ENCODE measurements at regions not wholly inside any gene's neighbourhood (a gene's known extent, or its start where the extent isn't known, plus 50 kb on each side); places are given as distances from the start of the nearest gene placed in this dataset.

GRCh38 chr13:40302351-40302750 lies 364.1 kb downstream of the FOXO1 start:
- Histone ChIP-seq H3K36me3 (ENCODE audit: control insufficient read depth, insufficient read depth, low read length) (no peaks in the 10 kb centered on the region), H3K4me1 (ENCODE audit: control insufficient read depth, insufficient read depth, low read length) (no peaks in the 10 kb centered on the region), H3K4me3 (ENCODE audit: low read depth, low read length) (no peak overlapping the region), H3K27me3 (ENCODE audit: control insufficient read depth, insufficient read depth, low read length) (no peaks in the 10 kb centered on the region), H3K9me3 (ENCODE audit: control insufficient read depth, insufficient read depth, low read length) (peaks cover 6% of the 10 kb centered on the region), H3K27ac (ENCODE audit: low read depth, low read length) (no peak overlapping the region)
- DNase-seq (ENCODE audit: low read depth in 4 of 6, low spot score in 6 of 6): no peak

DNA sequence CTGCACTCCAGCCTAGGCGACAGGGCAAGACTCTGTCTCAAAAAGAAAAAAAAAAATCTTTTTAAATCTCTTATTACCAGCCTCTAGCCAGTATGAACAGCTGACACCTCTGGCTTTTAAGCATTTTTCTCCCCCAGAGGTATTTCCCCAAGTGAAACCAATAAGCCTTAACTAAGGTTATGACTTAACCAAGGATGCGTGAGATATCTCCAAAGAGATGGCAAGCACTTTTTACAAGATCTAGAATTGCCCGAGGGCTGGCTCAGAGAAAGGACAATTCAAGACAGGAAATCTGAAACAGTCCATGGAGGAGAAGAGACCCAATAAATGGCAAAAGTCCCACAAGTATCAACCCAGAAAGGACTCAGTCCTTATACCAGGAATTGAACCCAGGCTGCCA lies 362.1 kb downstream of the FOXO1 start:
- Histone ChIP-seq H3K36me3 (ENCODE audit: control insufficient read depth, insufficient read depth, low read length) (no peaks in the 10 kb centered on the region), H3K9me3 (ENCODE audit: control insufficient read depth, insufficient read depth, low read length) (peaks cover 6% of the 10 kb centered on the region), H3K27ac (ENCODE audit: low read depth, low read length) (no peak overlapping the region), H3K4me1 (ENCODE audit: control insufficient read depth, insufficient read depth, low read length) (no peaks in the 10 kb centered on the region), H3K27me3 (ENCODE audit: control insufficient read depth, insufficient read depth, low read length) (no peaks in the 10 kb centered on the region), H3K4me3 (ENCODE audit: low read depth, low read length) (no peak overlapping the region)
- DNase-seq (ENCODE audit: low read depth in 4 of 6, low spot score in 6 of 6): no peak
- WGBS (ENCODE audit: insufficient coverage): no CpG with 5 or more reads among the region's 3 CpGs

DNA sequence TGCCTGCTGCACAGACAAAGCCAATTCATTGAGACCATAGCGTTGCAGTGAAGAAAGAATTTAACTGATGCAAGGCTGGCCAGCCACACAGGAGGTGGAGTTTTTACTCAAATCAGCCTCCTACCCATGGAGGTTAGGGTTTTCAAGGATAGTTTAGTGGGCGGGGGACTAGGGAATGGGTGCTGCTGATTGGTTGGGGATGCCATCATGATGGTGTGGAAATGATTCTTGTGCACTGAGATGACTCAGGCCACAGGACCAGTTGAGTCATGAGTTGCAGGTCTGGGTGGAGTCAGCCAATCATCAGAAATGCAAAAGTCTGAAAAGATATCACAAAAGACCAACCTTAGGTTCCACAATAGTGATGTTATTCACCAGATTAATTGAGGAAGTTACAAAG lies 359.6 kb downstream of the FOXO1 start:
- Histone ChIP-seq H3K9me3 (ENCODE audit: control insufficient read depth, insufficient read depth, low read length) (peaks cover 6% of the 10 kb centered on the region), H3K27me3 (ENCODE audit: control insufficient read depth, insufficient read depth, low read length) (no peaks in the 10 kb centered on the region), H3K4me1 (ENCODE audit: control insufficient read depth, insufficient read depth, low read length) (no peaks in the 10 kb centered on the region), H3K27ac (ENCODE audit: low read depth, low read length) (no peak overlapping the region), H3K4me3 (ENCODE audit: low read depth, low read length) (no peak overlapping the region), H3K36me3 (ENCODE audit: control insufficient read depth, insufficient read depth, low read length) (no peaks in the 10 kb centered on the region)
- DNase-seq (ENCODE audit: low read depth in 4 of 6, low spot score in 6 of 6): no peak
- 100% methylated on average over 1 of the region's 2 CpGs for WGBS (ENCODE audit: insufficient coverage)

- Histone ChIP-seq H3K36me3 (ENCODE audit: control insufficient read depth, insufficient read depth, low read length) (no peaks in the 10 kb centered on the region), H3K4me3 (ENCODE audit: low read depth, low read length) (no peak overlapping the region), H3K9me3 (ENCODE audit: control insufficient read depth, insufficient read depth, low read length) (no peaks in the 10 kb centered on the region), H3K27me3 (ENCODE audit: control insufficient read depth, insufficient read depth, low read length) (no peaks in the 10 kb centered on the region), H3K27ac (ENCODE audit: low read depth, low read length) (no peak overlapping the region), H3K4me1 (ENCODE audit: control insufficient read depth, insufficient read depth, low read length) (no peaks in the 10 kb centered on the region)
- WGBS (ENCODE audit: insufficient coverage): 80% methylated on average over 1 of the region's 3 CpGs
- no peak for DNase-seq (ENCODE audit: low read depth in 4 of 6, low spot score in 6 of 6)
These were observed 356.6 kb downstream of the FOXO1 start for GRCh38 chr13:40309881-40310280.

DNA sequence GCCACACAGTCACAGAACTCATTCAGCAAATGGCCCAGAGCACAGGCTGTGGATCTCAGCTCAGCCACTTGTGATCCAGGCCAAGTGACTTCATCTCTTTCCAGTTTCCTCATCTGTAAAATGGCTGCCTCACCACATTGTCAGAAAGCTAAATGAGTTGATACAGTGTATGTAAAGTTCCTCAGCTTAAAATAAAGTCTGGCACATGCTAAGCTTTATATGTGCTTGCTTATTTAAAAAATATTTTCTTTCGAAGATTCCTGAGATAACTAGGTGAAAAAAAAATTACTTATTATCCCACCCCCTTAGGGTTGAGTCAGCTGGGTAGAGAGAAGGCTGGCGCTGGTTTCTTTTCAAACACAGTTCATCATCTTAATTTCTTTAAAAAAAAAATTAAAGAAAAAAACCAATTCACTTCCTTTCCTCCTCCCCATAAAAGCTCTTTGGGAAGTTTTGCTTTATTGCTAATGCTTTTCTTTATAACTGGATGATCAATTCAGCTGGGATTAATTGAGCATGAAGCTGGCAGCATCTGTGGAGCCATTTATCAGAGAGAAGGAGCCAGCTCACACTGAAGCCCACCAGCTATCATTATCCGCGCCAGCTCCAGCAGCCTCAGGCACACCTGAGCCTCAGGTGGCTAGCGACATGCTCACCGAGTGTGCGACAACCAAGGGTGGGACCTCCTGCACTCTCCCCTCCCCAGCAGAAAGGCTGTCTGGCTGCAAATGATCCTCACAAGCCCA lies 354.9 kb downstream of the FOXO1 start:
- WGBS (ENCODE audit: insufficient coverage): 67% methylated on average over 5 of the region's 7 CpGs
- H3K36me3 ChIP-seq (ENCODE audit: control insufficient read depth, insufficient read depth, low read length): no peaks in the 10 kb centered on the region
- H3K9me3 ChIP-seq (ENCODE audit: control insufficient read depth, insufficient read depth, low read length): no peaks in the 10 kb centered on the region
- no peak overlapping the region for H3K27ac ChIP-seq (ENCODE audit: low read depth, low read length)
- no peak overlapping the region for H3K4me3 ChIP-seq (ENCODE audit: low read depth, low read length)
- no peaks in the 10 kb centered on the region for H3K4me1 ChIP-seq (ENCODE audit: control insufficient read depth, insufficient read depth, low read length)
- DNase-seq (ENCODE audit: low read depth in 4 of 6, low spot score in 6 of 6): peak in 1 of 6 donors; percentile 88
- no peaks in the 10 kb centered on the region for H3K27me3 ChIP-seq (ENCODE audit: control insufficient read depth, insufficient read depth, low read length)

GRCh38 chr13:40313269-40314200 lies 352.9 kb downstream of the FOXO1 start:
- no peaks in the 10 kb centered on the region for H3K9me3 ChIP-seq (ENCODE audit: control insufficient read depth, insufficient read depth, low read length)
- H3K36me3 ChIP-seq (ENCODE audit: control insufficient read depth, insufficient read depth, low read length): no peaks in the 10 kb centered on the region

GRCh38 chr13:40315416-40316064 lies 350.9 kb downstream of the FOXO1 start:
- Histone ChIP-seq H3K4me3 (ENCODE audit: low read depth, low read length) (no peak overlapping the region), H3K4me1 (ENCODE audit: control insufficient read depth, insufficient read depth, low read length) (no peaks in the 10 kb centered on the region), H3K27me3 (ENCODE audit: control insufficient read depth, insufficient read depth, low read length) (no peaks in the 10 kb centered on the region), H3K9me3 (ENCODE audit: control insufficient read depth, insufficient read depth, low read length) (no peaks in the 10 kb centered on the region), H3K36me3 (ENCODE audit: control insufficient read depth, insufficient read depth, low read length) (no peaks in the 10 kb centered on the region), H3K27ac (ENCODE audit: low read depth, low read length) (no peak overlapping the region)
- DNase-seq (ENCODE audit: low read depth in 4 of 6, low spot score in 6 of 6): no peak
- WGBS (ENCODE audit: insufficient coverage): 85% methylated on average over 5 of the region's 10 CpGs

More at GRCh38 chr13:40313269-40314200, 352.9 kb downstream of the FOXO1 start:
- no peaks in the 10 kb centered on the region for H3K27me3 ChIP-seq (ENCODE audit: control insufficient read depth, insufficient read depth, low read length)
- no peak overlapping the region for H3K4me3 ChIP-seq (ENCODE audit: low read depth, low read length)
- H3K4me1 ChIP-seq (ENCODE audit: control insufficient read depth, insufficient read depth, low read length): no peaks in the 10 kb centered on the region
- H3K27ac ChIP-seq (ENCODE audit: low read depth, low read length): no peak overlapping the region
- DNase-seq (ENCODE audit: low read depth in 4 of 6, low spot score in 6 of 6): no peak
- 92% methylated on average over 5 of the region's 12 CpGs for WGBS (ENCODE audit: insufficient coverage)

GRCh38 chr13:40316301-40316700 lies 350.1 kb downstream of the FOXO1 start:
- DNase-seq (ENCODE audit: low read depth in 4 of 6, low spot score in 6 of 6): no peak
- Histone ChIP-seq H3K4me3 (ENCODE audit: low read depth, low read length) (no peak overlapping the region), H3K36me3 (ENCODE audit: control insufficient read depth, insufficient read depth, low read length) (no peaks in the 10 kb centered on the region), H3K9me3 (ENCODE audit: control insufficient read depth, insufficient read depth, low read length) (no peaks in the 10 kb centered on the region), H3K27me3 (ENCODE audit: control insufficient read depth, insufficient read depth, low read length) (no peaks in the 10 kb centered on the region), H3K27ac (ENCODE audit: low read depth, low read length) (no peak overlapping the region), H3K4me1 (ENCODE audit: control insufficient read depth, insufficient read depth, low read length) (no peaks in the 10 kb centered on the region)
- 87% methylated on average over 7 of the region's 7 CpGs for WGBS (ENCODE audit: insufficient coverage)

DNA sequence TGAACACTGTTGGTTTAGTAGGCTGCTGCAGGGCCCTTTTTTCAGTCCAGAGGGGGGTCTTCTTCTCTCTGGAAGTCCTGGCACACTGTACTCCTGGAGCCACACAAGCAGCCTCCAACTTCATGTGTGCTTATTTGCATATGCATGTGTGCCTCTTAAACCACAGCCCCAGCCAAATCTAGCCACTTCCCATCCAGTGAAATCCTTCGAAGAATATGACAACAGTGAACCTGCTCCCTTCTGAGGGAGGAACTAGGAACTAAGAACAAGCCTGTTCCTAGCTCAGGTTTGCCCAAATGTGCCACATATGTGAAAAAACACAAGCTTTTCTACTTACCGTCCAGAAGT lies 348.5 kb downstream of the FOXO1 start:
- Histone ChIP-seq H3K36me3 (ENCODE audit: control insufficient read depth, insufficient read depth, low read length) (no peaks in the 10 kb centered on the region), H3K4me1 (ENCODE audit: control insufficient read depth, insufficient read depth, low read length) (no peaks in the 10 kb centered on the region), H3K27ac (ENCODE audit: low read depth, low read length) (no peak overlapping the region), H3K4me3 (ENCODE audit: low read depth, low read length) (no peak overlapping the region), H3K9me3 (ENCODE audit: control insufficient read depth, insufficient read depth, low read length) (no peaks in the 10 kb centered on the region), H3K27me3 (ENCODE audit: control insufficient read depth, insufficient read depth, low read length) (no peaks in the 10 kb centered on the region)
- no CpG with 5 or more reads among the region's 2 CpGs for WGBS (ENCODE audit: insufficient coverage)
- DNase-seq (ENCODE audit: low read depth in 4 of 6, low spot score in 6 of 6): no peak
